HepG2 (cell line): ENCODE measurements at regions not wholly inside any gene's neighbourhood (a gene's known extent, or its start where the extent isn't known, plus 50 kb on each side); places are given as distances from the start of the nearest gene placed in this dataset.

ENCODE experiments used
- GTF3A ChIP-seq: sonication (generic); formaldehyde crosslinking; conservative IDR thresholded peaks from 2 replicates; pipeline ENCODE4 v1.4.0; 2020; ENCODE audit warnings: mild to moderate bottlenecking, missing genetic modification reagents
- MTA3 ChIP-seq: sonication (generic); formaldehyde crosslinking; IDR thresholded peaks from 2 replicates; pipeline ENCODE4 v1.4.0; 2020; ENCODE audit warnings: missing genetic modification reagents
- NFE2L2 ChIP-seq: fragments of 150-350 bp; IDR thresholded peaks from 2 replicates; pipeline ENCODE4 v1.6.1; 2014; ENCODE audit warnings: low read length
- SP1 ChIP-seq, 2 experiments: fragments of 450-650 bp in 1 of 2; sonication (generic) in 1 of 2; formaldehyde crosslinking in 1 of 2; IDR thresholded peaks; 2 replicates each; pipeline versions ENCODE4 v1.4.0 to v1.6.1; 2016 to 2020; ENCODE audit warnings: missing genetic modification reagents in 1 of 2
- ZNF253 ChIP-seq: sonication (generic); formaldehyde crosslinking; IDR thresholded peaks from 2 replicates; pipeline ENCODE4 v1.8.0; 2022; ENCODE audit warnings: mild to moderate bottlenecking, missing genetic modification reagents, borderline replicate concordance
- ZNF33B ChIP-seq: sonication (generic); formaldehyde crosslinking; IDR thresholded peaks from 2 replicates; pipeline ENCODE4 v1.5.1; 2020; ENCODE audit warnings: mild to moderate bottlenecking, missing genetic modification reagents
- ZNF510 ChIP-seq: sonication (generic); formaldehyde crosslinking; IDR thresholded peaks from 2 replicates; pipeline ENCODE4 v1.4.0; 2020; ENCODE audit warnings: low read depth, mild to moderate bottlenecking, missing genetic modification reagents
- ZNF878 ChIP-seq: sonication (generic); formaldehyde crosslinking; IDR thresholded peaks from 2 replicates; pipeline ENCODE4 v1.8.1; 2023; ENCODE audit warnings: mild to moderate bottlenecking, missing genetic modification reagents, moderate library complexity
- TF ChIP-seq, protein P1 (sequence below): sonication (generic); formaldehyde crosslinking; IDR thresholded peaks from 2 replicates; pipeline ENCODE4 v1.5.0; 2020; ENCODE audit warnings: mild to moderate bottlenecking, missing genetic modification reagents, moderate library complexity

DNA sequence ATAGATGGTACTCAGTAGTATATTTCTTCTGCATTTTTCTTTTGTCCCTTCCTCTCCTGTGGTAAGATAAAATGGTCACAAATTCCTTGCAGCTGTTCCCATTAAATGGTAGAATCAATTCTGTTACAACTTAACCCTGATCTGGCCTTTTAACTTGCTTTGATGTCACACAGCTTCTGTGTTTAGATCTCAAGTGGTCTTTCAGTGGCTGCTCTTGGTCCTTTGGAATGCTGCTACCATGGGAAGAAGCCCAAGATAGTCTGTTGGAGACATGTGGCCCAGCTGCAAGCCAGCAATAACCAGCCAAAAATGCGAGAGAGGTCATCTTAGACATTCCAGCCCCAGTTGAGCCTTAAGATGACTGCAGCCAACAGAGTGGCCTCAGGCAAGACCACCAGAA is 429.7 kb downstream of the KIF16B start:
- TF ChIP-seq ZNF33B (CRISPR knock-in tag) (no peak), MTA3 (CRISPR knock-in tag) (no peak), NFE2L2 (no peak), ZNF510 (CRISPR knock-in tag) (no peak), GTF3A (CRISPR knock-in tag) (no peak), ZNF253 (CRISPR knock-in tag) (no peak), ZNF878 (CRISPR knock-in tag) (no peak), SP1 (IDR thresholded peaks at IDR 0.05) (no peak), SP1 (CRISPR knock-in tag; IDR thresholded peaks at IDR 0.05) (no peak)
- TF ChIP-seq, protein P1, sequence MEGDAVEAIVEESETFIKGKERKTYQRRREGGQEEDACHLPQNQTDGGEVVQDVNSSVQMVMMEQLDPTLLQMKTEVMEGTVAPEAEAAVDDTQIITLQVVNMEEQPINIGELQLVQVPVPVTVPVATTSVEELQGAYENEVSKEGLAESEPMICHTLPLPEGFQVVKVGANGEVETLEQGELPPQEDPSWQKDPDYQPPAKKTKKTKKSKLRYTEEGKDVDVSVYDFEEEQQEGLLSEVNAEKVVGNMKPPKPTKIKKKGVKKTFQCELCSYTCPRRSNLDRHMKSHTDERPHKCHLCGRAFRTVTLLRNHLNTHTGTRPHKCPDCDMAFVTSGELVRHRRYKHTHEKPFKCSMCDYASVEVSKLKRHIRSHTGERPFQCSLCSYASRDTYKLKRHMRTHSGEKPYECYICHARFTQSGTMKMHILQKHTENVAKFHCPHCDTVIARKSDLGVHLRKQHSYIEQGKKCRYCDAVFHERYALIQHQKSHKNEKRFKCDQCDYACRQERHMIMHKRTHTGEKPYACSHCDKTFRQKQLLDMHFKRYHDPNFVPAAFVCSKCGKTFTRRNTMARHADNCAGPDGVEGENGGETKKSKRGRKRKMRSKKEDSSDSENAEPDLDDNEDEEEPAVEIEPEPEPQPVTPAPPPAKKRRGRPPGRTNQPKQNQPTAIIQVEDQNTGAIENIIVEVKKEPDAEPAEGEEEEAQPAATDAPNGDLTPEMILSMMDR (CRISPR knock-in tag), result no peak
